ENCODE measurements at regions not wholly inside any gene's neighbourhood (a gene's known extent, or its start where the extent isn't known, plus 50 kb on each side); places are given as distances from the start of the nearest gene placed in this dataset.

DNA sequence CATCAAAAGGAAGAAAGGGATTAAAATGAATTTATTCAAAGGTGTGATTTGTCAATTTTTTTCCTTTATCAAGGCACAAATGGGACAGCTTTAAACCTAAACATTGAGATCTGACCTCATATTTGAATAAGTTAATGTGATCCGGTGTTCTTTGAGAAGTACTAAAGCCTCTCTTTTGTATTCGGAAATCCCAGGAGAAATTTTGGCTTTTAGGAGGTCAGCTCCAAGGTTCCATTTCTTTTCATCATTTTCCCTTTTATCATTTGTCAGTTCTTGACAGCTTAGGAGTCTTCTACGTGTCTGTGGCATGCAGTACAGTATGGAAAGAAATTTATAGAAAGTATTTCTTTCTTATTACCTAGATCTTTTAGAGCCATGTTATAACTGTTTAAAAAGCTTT, 873.4 kb upstream of the CDH8 start:
- TF ChIP-seq, protein P1, sequence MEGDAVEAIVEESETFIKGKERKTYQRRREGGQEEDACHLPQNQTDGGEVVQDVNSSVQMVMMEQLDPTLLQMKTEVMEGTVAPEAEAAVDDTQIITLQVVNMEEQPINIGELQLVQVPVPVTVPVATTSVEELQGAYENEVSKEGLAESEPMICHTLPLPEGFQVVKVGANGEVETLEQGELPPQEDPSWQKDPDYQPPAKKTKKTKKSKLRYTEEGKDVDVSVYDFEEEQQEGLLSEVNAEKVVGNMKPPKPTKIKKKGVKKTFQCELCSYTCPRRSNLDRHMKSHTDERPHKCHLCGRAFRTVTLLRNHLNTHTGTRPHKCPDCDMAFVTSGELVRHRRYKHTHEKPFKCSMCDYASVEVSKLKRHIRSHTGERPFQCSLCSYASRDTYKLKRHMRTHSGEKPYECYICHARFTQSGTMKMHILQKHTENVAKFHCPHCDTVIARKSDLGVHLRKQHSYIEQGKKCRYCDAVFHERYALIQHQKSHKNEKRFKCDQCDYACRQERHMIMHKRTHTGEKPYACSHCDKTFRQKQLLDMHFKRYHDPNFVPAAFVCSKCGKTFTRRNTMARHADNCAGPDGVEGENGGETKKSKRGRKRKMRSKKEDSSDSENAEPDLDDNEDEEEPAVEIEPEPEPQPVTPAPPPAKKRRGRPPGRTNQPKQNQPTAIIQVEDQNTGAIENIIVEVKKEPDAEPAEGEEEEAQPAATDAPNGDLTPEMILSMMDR (IDR thresholded peaks at IDR 0.05) = no peak
- Mint-ChIP-seq H3K36me3 (ENCODE audit: unreplicated experiment) (no peaks in the 10 kb centered on the region), H3K9me3 (ENCODE audit: unreplicated experiment) (no peaks in the 10 kb centered on the region), H3K4me3 (ENCODE audit: unreplicated experiment) (no peak overlapping the region), H3K27me3 (ENCODE audit: unreplicated experiment) (no peaks in the 10 kb centered on the region), H3K27ac (ENCODE audit: unreplicated experiment) (no peak overlapping the region), H3K4me1 (ENCODE audit: unreplicated experiment) (no peaks in the 10 kb centered on the region)
- no peak for DNase-seq (ENCODE audit: extremely low spot score, unreplicated experiment)

DNA sequence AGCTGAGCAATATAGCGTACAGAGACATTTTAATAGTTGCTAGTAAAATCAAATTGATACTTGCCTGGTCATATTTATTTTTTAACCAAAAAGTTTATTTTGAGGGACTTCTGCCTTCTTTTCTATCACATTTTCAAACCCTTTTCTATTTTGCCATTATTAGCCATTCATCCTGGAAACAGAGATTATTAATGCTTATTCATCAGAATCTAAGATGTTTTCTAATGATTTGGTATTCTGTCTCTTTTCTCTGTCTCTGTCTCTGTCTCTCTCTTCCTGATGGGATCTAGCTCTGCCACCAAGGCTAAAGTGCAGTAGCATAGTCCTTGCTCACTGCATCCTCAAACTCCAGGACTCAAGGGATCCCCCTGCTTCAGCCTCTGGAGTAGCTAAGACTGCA, 871.3 kb upstream of the CDH8 start:
- Mint-ChIP-seq H3K9me3 (ENCODE audit: unreplicated experiment) (no peaks in the 10 kb centered on the region), H3K36me3 (ENCODE audit: unreplicated experiment) (no peaks in the 10 kb centered on the region), H3K27ac (ENCODE audit: unreplicated experiment) (no peak overlapping the region), H3K4me3 (ENCODE audit: unreplicated experiment) (no peak overlapping the region), H3K4me1 (ENCODE audit: unreplicated experiment) (no peaks in the 10 kb centered on the region), H3K27me3 (ENCODE audit: unreplicated experiment) (no peaks in the 10 kb centered on the region)
- TF ChIP-seq, protein P1 (IDR thresholded peaks at IDR 0.05) = no peak
- DNase-seq (ENCODE audit: extremely low spot score, unreplicated experiment) = no peak

DNA sequence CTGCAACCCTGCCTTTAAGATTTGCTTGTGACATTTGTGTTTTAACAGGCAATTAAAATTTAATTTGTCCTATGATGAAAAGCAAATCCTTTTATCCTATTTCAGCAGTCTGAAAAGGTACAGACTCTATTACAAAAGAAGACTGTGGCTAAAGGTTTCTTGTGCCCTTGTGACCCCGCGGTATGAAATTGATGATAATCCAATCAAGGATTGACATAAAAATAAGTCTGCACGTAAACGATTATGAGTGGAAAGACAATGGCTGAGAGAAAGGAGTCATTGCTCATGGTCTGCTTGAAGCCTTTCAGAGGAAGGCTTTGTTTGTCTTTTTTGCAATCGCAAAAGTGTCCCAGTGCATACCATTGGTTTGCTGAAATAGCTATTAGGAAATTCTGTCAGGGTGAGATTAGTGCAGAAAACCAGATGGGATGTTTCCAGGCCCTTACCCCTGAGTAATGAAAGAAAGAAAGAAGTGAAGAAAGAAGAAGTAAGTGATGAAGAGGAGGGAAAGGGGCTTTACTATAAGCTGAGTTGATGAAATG, 867.8 kb upstream of the CDH8 start:
- H3K36me3 Mint-ChIP-seq (ENCODE audit: unreplicated experiment) = no peaks in the 10 kb centered on the region
- DNase-seq (ENCODE audit: extremely low spot score, unreplicated experiment) = no peak
- H3K9me3 Mint-ChIP-seq (ENCODE audit: unreplicated experiment) = no peaks in the 10 kb centered on the region
- no peak overlapping the region for H3K4me3 Mint-ChIP-seq (ENCODE audit: unreplicated experiment)
- no peaks in the 10 kb centered on the region for H3K27me3 Mint-ChIP-seq (ENCODE audit: unreplicated experiment)
- TF ChIP-seq, protein P1 (IDR thresholded peaks at IDR 0.05) = no peak
- no peak overlapping the region for H3K27ac Mint-ChIP-seq (ENCODE audit: unreplicated experiment)
- H3K4me1 Mint-ChIP-seq (ENCODE audit: unreplicated experiment) = no peaks in the 10 kb centered on the region

DNA sequence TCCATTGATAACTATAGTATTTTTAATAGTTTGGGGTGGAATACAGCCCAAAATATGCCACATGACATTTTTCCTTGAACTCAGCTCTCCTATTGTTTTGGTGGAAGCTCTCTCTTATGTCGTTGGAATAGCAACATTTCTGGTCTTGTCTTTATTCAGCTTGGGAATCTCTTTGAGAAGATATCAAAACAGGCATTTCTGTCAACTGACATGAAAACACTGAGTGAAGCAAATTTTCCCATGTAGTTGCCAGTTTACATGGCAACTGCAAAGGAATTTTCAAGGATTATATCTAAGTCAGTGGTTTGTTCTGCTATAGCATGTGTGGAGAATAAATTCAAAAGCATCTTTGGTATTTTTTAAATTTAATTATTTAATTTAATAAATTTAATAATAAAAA, 863.5 kb upstream of the CDH8 start:
- Mint-ChIP-seq H3K9me3 (ENCODE audit: unreplicated experiment) (peaks cover 8% of the 10 kb centered on the region), H3K27me3 (ENCODE audit: unreplicated experiment) (no peaks in the 10 kb centered on the region), H3K4me1 (ENCODE audit: unreplicated experiment) (no peaks in the 10 kb centered on the region), H3K4me3 (ENCODE audit: unreplicated experiment) (no peak overlapping the region), H3K36me3 (ENCODE audit: unreplicated experiment) (no peaks in the 10 kb centered on the region), H3K27ac (ENCODE audit: unreplicated experiment) (no peak overlapping the region)
- no peak for DNase-seq (ENCODE audit: extremely low spot score, unreplicated experiment)
- TF ChIP-seq, protein P1 (IDR thresholded peaks at IDR 0.05) = no peak

DNA sequence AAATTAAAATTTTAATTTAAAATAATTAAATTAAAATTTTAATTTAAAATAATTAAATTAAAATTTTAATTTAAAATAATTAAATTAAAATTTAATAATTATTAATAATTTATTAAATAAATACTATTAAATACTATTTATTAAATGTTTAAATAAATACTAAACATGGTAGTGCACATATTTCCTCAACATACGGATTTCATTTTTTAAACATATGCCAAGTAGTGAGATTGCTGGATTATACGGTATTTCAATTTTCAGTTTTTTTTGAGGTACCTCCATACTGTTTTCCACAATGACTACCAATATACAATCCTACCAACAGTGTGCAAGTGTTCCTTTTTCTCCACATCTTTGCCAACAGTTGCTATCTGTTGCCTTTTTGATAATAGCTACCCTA, 852.9 kb upstream of the CDH8 start:
- Mint-ChIP-seq H3K4me1 (ENCODE audit: unreplicated experiment) (no peaks in the 10 kb centered on the region), H3K36me3 (ENCODE audit: unreplicated experiment) (no peaks in the 10 kb centered on the region), H3K9me3 (ENCODE audit: unreplicated experiment) (peaks cover 17% of the 10 kb centered on the region), H3K27ac (ENCODE audit: unreplicated experiment) (no peak overlapping the region), H3K27me3 (ENCODE audit: unreplicated experiment) (no peaks in the 10 kb centered on the region), H3K4me3 (ENCODE audit: unreplicated experiment) (no peak overlapping the region)
- DNase-seq (ENCODE audit: extremely low spot score, unreplicated experiment) = no peak
- TF ChIP-seq, protein P1 (IDR thresholded peaks at IDR 0.05) = no peak
